Adrenal gland (tissue), 9 donors: ENCODE measurements at regions not wholly inside any gene's neighbourhood (a gene's known extent, or its start where the extent isn't known, plus 50 kb on each side); places are given as distances from the start of the nearest gene placed in this dataset.

Experiments
- DNase-seq, 7 donors: peaks; one replicate each; pipeline ENCODE4 v3.0.0-alpha.2; 2019 to 2020
- H3K27ac ChIP-seq, 5 donors: fragments of 200-600 bp; sonication (generic) in 4 of 5; 1 replicate in 3 of 5; 2 replicates in 2 of 5; pipeline versions ENCODE4 v1.5.1 to v1.8.0; 2016 to 2020; ENCODE audit warnings: mild to moderate bottlenecking in 1 of 5
- H3K27me3 ChIP-seq: fragments of 200-600 bp; 2 replicates; pipeline ENCODE4 v1.8.0; 2021
- H3K36me3 ChIP-seq, 2 donors: fragments of 200-600 bp; replicated peaks in 1 of 2; 1 replicate in 1 of 2; 2 replicates in 1 of 2; pipeline versions ENCODE4 v1.5.1 to v1.8.0; 2018 to 2022
- H3K4me1 ChIP-seq, 2 donors: fragments of 200-600 bp; replicated peaks in 1 of 2; 1 replicate in 1 of 2; 2 replicates in 1 of 2; pipeline versions ENCODE4 v1.5.1 to v1.8.0; 2018 to 2021
- H3K4me3 ChIP-seq, 4 donors: fragments of 200-600 bp; sonication (generic) in 3 of 4; one replicate each; pipeline ENCODE4 v1.5.1; 2016 to 2018
- H3K9me3 ChIP-seq, 3 donors: fragments of 200-600 bp; sonication (generic) in 1 of 3; replicated peaks in 1 of 3; 1 replicate in 2 of 3; 2 replicates in 1 of 3; pipeline versions ENCODE4 v1.5.1 to v1.8.0; 2016 to 2021
- CTCF ChIP-seq, 6 experiments: fragments of 450-650 bp in 4 of 6; fragments of 200-600 bp in 2 of 6; sonication (generic) in 1 of 6; IDR thresholded peaks; 1 replicate in 5 of 6; 2 replicates in 1 of 6; pipeline versions ENCODE4 v1.5.1 to v1.8.0; 2016 to 2021; ENCODE audit warnings: antibody characterized with exemption in 6 of 6, mild to moderate bottlenecking in 2 of 6, moderate library complexity in 1 of 6
- POLR2A ChIP-seq, 2 donors: fragments of 450-650 bp; IDR thresholded peaks; one replicate each; pipeline ENCODE4 v1.6.1; 2017; ENCODE audit warnings: antibody characterized with exemption in 2 of 2, mild to moderate bottlenecking in 2 of 2, moderate library complexity in 1 of 2
- WGBS, 4 donors: extraction: QIAGEN DNeasy Blood & Tissue Kit in 2 of 4; methylation state at CpG; one replicate each; pipeline versions ENCODE4 v1.1.5 to v1.1.7; 2013 to 2017; 5-methylcytosine and 5-hydroxymethylcytosine counted together
- intact Hi-C, 2 donors: fragments of 100-400 bp; cut with DNase I; formaldehyde crosslinking; loops; one replicate each; pipeline versions ENCODE4 v1.14.1 to v1.15.0; 2022 to 2023
- donor health status: healthy with polysubstance abuse.
- donor health status: Bipolar disorder and iron deficiency.
- donor health status: DM: yes; HTN: yes; CAD: no.
- donor health status: DM: no; HTN: no; CAD: no.
- donor health status: DM: no; HTN: no; CAD: no.

DNA sequence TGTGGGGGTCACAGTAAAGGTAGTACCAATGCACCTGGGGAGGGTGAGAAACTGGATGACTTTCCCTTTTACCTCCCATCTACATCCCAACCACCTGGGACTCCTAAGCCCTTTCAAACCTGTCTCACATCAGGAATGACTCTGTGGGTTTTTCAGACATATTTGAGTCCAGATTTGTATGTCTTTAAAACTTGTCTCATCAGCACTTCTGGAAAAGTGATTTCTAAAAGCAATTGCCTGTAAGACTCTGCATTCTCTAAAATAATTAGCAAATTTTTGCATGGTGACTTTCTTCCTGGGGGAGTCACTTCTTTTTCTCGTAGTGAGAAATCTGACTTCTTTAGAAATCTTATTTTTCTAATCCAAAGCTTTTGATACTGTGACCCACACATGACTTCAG lies 1553.0 kb upstream of the PIK3C3 start:
- intact Hi-C loops, result no loop called here
- H3K27ac ChIP-seq, result no peak overlapping the region
- 63 to 75% (median 74%) methylated on average over 1 of the region's 1 CpG for WGBS, 4 donors

DNA sequence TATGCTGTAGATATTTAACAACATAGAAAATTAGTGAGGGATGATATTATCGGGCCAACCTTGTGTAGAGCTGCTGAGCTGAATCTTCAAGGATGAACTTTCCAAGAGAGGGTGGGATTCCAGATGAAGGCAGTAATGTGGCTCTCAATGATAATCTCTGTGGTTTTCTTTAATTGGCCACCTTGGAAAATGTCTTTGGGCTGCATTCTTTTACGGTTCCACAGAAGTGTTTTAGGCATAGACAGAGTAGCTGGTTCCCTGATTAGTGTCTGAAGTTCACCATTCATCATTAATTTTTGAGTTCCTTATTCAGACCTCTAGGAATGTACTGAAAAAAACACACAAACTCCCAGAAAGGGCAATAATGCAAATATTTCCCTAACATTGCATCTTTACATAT lies 1566.9 kb upstream of the PIK3C3 start:
- no peak overlapping the region for H3K27ac ChIP-seq
- no peaks in the 10 kb centered on the region for H3K36me3 ChIP-seq
- TF ChIP-seq POLR2A (IDR thresholded peaks at IDR 0.05) (no peak), CTCF (IDR thresholded peaks at IDR 0.05) (no peak)
- DNase-seq, result no peak
- intact Hi-C loops, result no loop called here
- no peaks in the 10 kb centered on the region for H3K27me3 ChIP-seq
- no peak overlapping the region for H3K4me3 ChIP-seq
- WGBS, 4 donors, result 75 to 86% (median 84%) methylated on average over 2 of the region's 2 CpGs
- no peaks in the 10 kb centered on the region for H3K4me1 ChIP-seq
- no peaks in the 10 kb centered on the region for H3K9me3 ChIP-seq

More for the DNA sequence above, 1553.0 kb upstream of the PIK3C3 start:
- Histone ChIP-seq H3K36me3 (no peaks in the 10 kb centered on the region), H3K4me3 (no peak overlapping the region), H3K9me3 (no peaks in the 10 kb centered on the region), H3K4me1 (no peaks in the 10 kb centered on the region), H3K27me3 (no peaks in the 10 kb centered on the region)
- TF ChIP-seq CTCF (IDR thresholded peaks at IDR 0.05) (no peak), POLR2A (IDR thresholded peaks at IDR 0.05) (no peak)
- no peak for DNase-seq

- TF ChIP-seq CTCF (IDR thresholded peaks at IDR 0.05), result no peak
- no peak for TF ChIP-seq POLR2A (IDR thresholded peaks at IDR 0.05)
- H3K27me3 ChIP-seq, result no peaks in the 10 kb centered on the region
- intact Hi-C loops, result no loop called here
- no peaks in the 10 kb centered on the region for H3K9me3 ChIP-seq
- H3K4me1 ChIP-seq, result no peaks in the 10 kb centered on the region
- H3K27ac ChIP-seq, result no peak overlapping the region
- H3K36me3 ChIP-seq, result no peaks in the 10 kb centered on the region
- no peak for DNase-seq
- 81 to 87% (median 82%) methylated on average over 3 of the region's 3 CpGs for WGBS, 4 donors
- H3K4me3 ChIP-seq, result no peak overlapping the region
Observed at GRCh38 chr18:40387130-40387787, 1567.8 kb upstream of the PIK3C3 start.

- Histone ChIP-seq H3K36me3 (no peaks in the 10 kb centered on the region), H3K27ac (no peak overlapping the region), H3K4me3 (no peak overlapping the region), H3K4me1 (no peaks in the 10 kb centered on the region), H3K9me3 (no peaks in the 10 kb centered on the region), H3K27me3 (no peaks in the 10 kb centered on the region)
- 63 to 75% (median 67%) methylated on average over 2 of the region's 2 CpGs for WGBS, 4 donors
- intact Hi-C loops, result no loop called here
- DNase-seq, result no peak
- no peak for TF ChIP-seq POLR2A (IDR thresholded peaks at IDR 0.05)
Observed at GRCh38 chr18:40382197-40382596, 1572.8 kb upstream of the PIK3C3 start.
